Muscle of arm (tissue), 1 donor: ENCODE measurements at regions not wholly inside any gene's neighbourhood (a gene's known extent, or its start where the extent isn't known, plus 50 kb on each side); places are given as distances from the start of the nearest gene placed in this dataset.
"Not testable (repeated sequence)": the region's sequence is repeated elsewhere in the genome, so short reads cannot be mapped to it uniquely, and the experiment has no call there.

Source experiments
- DNase-seq: peaks from one replicate; pipeline ENCODE4 v3.0.0-alpha.2; 2013

DNA sequence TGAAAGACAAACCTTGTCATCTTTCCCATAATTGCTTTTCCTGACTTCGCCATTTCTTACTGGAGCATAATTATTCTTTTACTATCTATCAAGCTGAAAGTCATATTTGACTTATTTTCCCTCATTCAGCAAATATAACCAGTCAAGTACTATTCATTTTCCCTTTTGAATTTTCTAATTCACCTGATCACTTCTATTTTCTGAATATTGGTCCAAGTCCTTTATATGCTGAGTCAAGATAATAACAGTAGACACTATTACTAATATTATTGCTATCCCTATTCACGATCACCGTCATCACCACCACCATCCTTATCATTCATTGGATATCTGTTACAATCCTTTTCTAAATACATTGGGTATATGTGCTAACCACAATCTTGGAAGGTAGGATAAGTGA is 728.0 kb downstream of the NOVA1 start:
- DNase-seq = no peak

- DNase-seq = no peak
Observed at GRCh38 chr14:25868521-25869314, 729.1 kb downstream of the NOVA1 start.

- DNase-seq = no peak
Observed at GRCh38 chr14:25861406-25861805, 736.4 kb downstream of the NOVA1 start.

DNA sequence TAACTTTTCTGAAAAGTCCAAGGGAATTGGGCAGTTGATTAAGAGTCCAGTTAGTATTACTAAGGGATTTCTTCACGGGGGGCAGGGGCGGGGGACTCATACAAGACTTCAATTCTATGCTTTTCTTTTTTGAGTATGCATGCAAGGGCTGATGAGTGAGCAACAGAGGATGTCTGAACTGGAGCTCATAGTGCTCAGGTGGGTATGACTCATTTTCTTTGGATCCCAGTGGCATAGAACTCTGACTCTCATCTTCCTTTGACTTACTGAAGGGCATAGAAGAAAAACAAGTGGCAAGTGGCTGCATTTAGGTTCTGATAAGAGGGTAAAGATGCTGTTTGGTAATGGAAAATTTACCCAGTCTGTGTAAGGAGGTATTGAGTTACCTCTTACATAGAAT is 749.2 kb downstream of the NOVA1 start:
- DNase-seq = no peak

DNA sequence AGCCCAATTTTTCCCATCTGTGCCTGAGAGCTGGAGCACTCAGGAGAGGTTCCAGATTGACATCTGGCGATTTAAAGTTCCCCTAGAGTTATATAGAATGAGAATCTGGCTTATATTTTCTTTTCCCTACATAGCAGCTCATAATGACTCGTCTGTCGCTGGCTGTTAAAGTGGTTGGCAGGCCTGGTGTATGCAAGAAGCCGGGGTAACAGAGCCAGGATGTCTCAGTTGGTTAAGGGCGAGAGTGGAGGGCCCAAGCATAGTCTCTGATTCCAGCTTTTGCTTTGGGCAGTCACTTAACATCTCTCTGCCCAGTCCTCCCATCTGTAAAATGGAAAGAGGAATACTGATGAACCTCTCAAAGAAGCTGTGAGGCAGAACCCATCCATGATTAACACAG is 751.6 kb downstream of the NOVA1 start:
- DNase-seq = no peak

DNA sequence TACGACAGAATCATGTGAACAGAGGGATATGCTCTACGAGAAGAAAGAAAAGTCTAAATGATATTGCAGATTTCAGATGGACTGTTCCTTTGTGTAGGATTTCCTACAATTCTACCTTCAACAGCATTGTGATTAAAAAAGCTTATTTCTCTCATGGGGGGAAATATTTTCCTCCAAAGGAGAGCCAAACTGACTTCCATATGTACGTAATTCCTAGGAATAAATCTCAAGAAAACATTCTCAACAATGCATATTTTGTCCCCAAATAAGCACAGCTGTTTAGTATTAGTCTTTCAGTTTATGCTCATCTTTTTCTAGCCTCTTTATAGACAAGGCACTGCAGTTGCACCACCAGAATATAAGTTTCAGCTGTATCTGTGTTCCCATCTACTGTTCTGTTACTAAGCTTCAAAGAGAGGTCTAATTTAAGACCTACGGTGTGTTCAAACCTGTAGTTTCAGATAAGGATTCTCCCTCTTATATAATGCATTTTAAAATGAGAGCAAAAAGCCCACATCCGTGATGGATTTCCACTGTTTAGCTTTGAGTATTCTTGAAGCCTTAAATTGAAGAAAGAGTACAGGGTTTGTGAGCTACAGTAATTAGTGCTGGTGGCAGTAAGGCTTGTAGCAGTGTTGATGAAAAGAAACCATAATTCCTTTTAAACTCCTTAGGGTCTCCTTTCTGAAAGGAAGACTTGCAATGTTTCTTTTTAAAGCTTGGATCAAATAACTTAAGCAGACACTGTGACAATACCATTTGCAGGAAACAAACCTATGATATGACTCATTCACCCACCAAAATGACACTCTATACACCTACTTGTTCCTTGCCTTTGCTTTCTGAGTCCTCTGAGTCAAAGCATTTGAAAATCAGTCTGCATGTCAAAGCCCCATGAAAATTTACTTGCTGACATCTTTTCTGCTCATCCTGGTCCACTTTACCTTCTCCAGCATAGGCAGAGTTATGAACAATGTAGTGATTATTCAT is 754.1 kb downstream of the NOVA1 start:
- DNase-seq = peak; percentile 65

DNA sequence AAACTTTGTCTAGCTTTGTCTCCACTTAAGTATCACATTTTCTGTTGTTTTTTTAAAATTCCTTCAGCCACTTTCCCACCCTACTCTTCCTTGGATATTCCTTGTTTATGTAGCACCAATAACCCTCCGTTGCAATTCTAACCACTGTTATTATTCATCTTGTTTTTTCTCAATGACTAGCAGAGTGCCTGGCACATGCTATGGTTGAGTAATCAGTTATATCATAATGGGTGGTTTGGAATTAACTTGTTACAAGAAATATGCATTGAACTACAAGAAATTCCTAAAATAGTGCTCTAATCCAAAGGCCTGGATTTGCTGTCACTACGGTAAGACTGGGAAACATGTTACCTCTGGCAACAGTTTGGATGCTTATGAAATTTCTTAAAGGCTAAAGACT is 756.6 kb downstream of the NOVA1 start:
- DNase-seq = no peak

DNA sequence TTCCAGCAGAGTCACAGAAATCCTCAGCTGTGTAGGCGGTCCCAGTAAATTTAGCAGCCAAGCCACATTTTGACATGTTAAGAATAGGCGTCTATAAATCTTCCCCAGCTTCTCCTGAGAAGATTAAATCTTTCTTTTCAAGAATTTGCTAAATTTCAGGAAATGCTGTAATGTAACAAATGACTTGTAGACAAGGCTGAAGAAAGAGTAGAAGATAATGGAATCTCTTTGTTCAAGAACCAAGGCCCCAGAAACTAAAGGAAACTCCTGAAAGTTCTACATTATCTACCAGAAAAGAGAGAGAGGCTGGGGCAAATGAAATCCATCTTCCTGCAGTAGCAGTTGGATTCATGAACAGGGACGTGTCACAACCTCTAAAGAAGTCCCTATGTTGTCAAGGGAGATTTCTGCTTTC is 760.3 kb downstream of the NOVA1 start:
- DNase-seq = no peak

DNA sequence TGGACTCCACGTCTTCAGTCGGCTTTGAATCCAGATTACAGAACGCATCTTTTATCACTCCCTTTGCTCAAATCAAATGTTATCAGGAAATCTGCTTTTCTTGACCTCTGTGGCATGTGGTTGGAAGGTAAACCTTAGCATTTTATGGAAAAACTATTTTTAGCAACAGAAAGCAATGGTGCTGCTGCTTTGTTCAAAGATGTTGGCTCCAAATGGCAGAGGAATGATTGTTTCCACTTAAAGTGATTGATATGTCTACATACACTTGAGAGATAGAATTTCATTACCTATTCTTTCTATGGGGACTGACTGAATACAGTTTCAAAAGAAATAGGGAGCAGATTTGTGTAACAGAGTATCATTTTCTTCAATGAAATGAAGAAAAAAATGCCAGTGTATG is 761.2 kb downstream of the NOVA1 start:
- no peak for DNase-seq

GRCh38 chr14:25833341-25834126 is 764.3 kb downstream of the NOVA1 start:
- DNase-seq = peak; percentile 38

DNA sequence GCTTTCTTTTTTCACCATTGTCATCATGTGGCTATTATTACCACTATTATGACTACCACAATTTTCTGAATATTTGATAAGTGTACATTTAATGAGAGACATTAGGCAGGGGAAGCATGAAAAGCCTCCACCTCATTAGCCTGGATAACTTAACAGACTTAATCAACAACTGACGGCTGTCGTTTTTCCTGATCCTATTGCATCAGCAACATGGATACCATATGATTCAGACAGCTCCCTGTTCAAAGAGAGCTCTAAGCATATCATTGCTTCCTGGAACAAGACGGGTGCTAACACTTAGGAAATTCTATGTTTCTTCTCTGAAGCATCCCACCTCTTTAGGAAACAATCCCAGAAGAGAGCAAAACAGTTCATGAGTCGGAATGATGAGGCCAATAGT is 765.2 kb downstream of the NOVA1 start:
- DNase-seq = no peak

DNA sequence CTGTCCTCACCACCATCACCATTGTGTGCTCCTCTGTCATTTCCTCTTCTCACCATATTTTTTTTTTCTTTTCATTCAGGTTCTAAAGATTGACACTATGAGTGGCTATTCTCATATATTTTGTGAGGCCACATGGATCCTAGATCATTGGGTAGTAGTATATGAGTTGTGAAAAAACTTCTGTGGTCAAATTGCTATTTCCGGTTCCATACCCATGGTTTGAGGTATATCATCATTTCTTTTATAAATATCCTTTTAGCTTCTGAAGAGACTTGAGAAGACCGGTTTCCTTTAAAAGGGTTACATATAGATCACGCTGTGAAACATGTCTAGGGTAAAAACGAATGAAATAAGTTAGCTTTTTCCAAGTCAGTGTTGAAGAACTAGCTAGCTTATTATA is 769.3 kb downstream of the NOVA1 start:
- DNase-seq = no peak

DNA sequence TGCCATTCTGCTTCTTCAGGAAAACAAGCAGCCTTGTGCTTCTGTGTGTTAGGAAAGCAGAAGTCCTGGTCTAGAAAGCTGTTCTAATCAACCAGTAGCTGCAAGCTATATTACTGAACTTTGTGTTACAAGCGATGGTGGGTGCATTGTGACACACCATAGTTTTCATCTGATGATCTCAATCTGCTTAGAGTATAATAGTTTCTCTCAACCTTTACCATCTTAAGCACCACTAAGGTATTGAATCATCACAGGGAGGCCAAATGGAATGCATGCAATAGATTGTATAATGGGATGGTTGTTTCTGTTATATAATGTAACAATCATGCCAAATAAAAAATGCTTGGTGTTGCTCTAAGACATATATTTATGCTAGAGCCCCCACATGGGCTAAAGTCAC is 771.7 kb downstream of the NOVA1 start:
- no peak for DNase-seq

- no peak for DNase-seq
Observed at GRCh38 chr14:25820368-25820767, 770.4 kb upstream of the STXBP6 start.

GRCh38 chr14:25814622-25815021 is 764.7 kb upstream of the STXBP6 start:
- not testable (repeated sequence) for DNase-seq

GRCh38 chr14:25803386-25804018 is 753.6 kb upstream of the STXBP6 start:
- peak; percentile 18 for DNase-seq

DNA sequence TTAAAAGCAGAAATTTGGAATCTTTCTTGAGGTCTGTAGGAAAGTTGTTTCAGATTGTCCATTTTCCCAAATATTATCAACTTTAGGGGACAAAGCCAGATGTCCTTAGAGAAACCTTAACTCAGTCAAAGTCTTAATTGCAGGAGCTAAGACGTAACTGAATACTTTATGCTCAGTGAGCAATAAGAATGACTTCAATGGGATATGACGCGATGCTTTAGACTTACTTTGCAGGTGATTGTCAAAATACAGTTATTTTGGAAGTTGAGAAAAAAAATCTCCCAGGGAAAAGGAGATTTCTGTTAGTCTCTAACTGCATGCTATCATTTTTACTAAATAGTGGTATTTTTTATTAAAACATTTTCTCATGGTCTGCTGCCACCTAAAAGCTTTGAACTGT is 750.9 kb upstream of the STXBP6 start:
- DNase-seq = no peak

DNA sequence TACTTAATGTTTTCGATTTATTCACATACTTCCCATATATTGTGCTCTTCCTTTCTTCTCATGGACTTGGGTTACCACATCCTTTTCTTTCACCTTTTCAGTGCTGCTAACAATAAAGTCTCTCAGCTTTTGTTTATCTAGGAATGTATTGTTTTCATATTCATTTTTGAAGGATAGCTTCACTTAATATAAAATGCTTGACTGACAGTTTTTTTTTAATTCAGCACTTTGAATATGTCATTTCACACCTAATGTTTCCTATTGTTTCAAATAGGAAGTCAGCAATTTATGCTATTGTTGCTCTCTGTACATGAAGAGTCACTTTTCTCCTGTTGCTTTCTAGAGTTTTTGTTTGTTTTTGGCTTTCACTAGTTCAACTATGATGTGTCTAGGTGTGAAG is 738.3 kb upstream of the STXBP6 start:
- DNase-seq = no peak

GRCh38 chr14:25765909-25766308 is 716.0 kb upstream of the STXBP6 start:
- no peak for DNase-seq

DNA sequence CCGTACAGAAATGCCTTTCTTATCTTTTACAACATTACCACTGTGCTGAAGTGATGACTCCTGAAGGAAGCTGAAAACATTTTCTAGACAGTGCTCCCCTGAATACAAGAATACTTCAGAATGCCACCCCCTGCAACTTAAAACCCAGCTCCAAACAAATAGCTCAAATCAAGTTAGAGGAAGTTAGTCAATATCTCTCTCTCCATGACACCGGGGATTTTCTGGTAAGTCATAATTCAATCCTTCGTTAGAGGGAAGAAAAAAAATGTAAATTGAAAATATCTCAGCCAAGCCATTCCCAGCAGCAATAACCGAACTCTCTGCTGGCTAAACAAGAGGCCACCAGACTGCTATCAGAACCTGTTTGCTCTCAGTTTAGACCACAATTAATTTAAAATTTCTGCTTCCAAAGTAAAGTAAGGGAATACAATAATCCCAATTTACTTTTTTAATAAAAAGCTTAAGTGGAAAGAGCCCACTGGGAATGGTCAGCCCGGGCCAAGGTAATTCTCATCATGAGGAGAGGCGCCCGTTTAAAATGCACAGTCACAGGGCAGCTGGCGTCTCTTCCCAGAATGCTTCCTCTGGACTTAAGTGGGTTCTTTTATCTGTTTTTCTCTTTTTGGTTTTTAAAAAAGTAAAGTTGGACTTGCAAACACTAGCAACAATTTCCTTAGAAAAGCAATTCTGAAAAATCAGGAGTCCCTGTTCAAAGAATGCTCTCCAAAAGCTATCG is 710.1 kb upstream of the STXBP6 start:
- peak; percentile 41 for DNase-seq

GRCh38 chr14:25759256-25759655 is 709.3 kb upstream of the STXBP6 start:
- DNase-seq = no peak
